Lower leg skin (tissue), 4 donors: ENCODE measurements at regions not wholly inside any gene's neighbourhood (a gene's known extent, or its start where the extent isn't known, plus 50 kb on each side); places are given as distances from the start of the nearest gene placed in this dataset.

Experiments
- DNase-seq, 2 donors: peaks; one replicate each; pipeline ENCODE4 v3.0.0-alpha.2; 2019; ENCODE audit warnings: low spot score in 2 of 2
- H3K4me3 ChIP-seq: fragments of 200-600 bp; sonication (generic); 2 replicates; pipeline ENCODE4 v1.5.1; 2017; ENCODE audit warnings: mild to moderate bottlenecking, low read depth; ENCODE audit not compliant: poor library complexity, severe bottlenecking
- POLR2A ChIP-seq, 2 donors: fragments of 450-650 bp; IDR thresholded peaks; one replicate each; pipeline ENCODE4 v1.6.1; 2016 to 2017; ENCODE audit warnings: antibody characterized with exemption in 2 of 2, mild to moderate bottlenecking in 1 of 2, moderate library complexity in 1 of 2
- whole genome bisulfite sequencing, 2 donors: methylation state at CpG; one replicate each; pipeline ENCODE4 v1.1.5; 2018; 5-methylcytosine and 5-hydroxymethylcytosine counted together
- intact Hi-C: fragments of 100-400 bp; cut with DNase I; formaldehyde crosslinking; loops from one replicate; pipeline ENCODE4 v1.15.0; 2023; ENCODE audit warnings: low total_unique reads
- TF ChIP-seq, protein P1 (sequence below), 3 donors: fragments of 450-650 bp; IDR thresholded peaks; one replicate each; pipeline ENCODE4 v1.5.1; 2016; ENCODE audit warnings: antibody characterized with exemption in 3 of 3, mild to moderate bottlenecking in 3 of 3, moderate library complexity in 2 of 3

DNA sequence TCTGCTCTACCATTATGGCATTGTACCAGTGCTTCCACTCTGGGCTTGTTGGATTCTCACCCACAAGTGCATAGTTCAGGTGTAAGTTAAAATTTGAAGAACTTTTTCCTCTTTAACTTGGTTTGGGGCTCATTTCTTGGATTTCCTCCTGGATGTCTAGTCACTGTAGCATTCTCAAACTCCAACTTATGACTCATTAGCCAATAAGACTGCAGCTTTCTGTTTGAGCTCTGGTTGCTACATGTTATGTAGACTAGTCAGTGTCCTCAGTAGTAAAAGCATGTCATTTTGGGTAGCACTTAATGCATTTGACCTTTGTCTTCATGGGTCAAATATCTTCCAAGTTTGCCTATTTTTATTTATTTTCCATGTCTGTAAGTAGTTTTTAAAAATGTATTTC, 790.8 kb downstream of the BRINP1 start:
- no peak for DNase-seq
- no peak overlapping the region for H3K4me3 ChIP-seq
- TF ChIP-seq, protein P1, sequence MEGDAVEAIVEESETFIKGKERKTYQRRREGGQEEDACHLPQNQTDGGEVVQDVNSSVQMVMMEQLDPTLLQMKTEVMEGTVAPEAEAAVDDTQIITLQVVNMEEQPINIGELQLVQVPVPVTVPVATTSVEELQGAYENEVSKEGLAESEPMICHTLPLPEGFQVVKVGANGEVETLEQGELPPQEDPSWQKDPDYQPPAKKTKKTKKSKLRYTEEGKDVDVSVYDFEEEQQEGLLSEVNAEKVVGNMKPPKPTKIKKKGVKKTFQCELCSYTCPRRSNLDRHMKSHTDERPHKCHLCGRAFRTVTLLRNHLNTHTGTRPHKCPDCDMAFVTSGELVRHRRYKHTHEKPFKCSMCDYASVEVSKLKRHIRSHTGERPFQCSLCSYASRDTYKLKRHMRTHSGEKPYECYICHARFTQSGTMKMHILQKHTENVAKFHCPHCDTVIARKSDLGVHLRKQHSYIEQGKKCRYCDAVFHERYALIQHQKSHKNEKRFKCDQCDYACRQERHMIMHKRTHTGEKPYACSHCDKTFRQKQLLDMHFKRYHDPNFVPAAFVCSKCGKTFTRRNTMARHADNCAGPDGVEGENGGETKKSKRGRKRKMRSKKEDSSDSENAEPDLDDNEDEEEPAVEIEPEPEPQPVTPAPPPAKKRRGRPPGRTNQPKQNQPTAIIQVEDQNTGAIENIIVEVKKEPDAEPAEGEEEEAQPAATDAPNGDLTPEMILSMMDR (IDR thresholded peaks at IDR 0.05) = no peak
- TF ChIP-seq POLR2A (IDR thresholded peaks at IDR 0.05) = no peak
- intact Hi-C loops = no loop called here

DNA sequence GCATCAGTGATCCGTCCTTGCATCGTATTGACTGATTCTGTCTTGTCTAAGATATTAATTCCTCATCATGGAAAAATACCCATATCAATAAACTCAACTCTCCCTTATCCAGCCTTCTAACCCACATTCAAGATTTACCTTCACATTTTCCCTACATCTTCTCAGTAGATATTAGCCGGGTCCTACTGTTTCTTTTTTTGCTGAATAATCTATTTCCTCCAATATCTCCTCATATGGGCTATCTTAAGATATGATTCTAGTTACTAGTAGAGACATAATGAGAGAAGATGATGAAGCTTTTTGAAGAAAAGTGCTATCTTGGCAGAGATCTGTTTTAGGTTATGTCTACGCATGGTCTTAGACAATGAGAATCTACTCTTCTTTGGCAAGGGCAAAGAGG, 785.8 kb downstream of the BRINP1 start:
- WGBS, 2 donors = 71 to 94% methylated on average over 4 of the region's 4 CpGs
- DNase-seq = no peak
- H3K4me3 ChIP-seq = no peak overlapping the region
- TF ChIP-seq, protein P1 (IDR thresholded peaks at IDR 0.05) = no peak
- TF ChIP-seq POLR2A (IDR thresholded peaks at IDR 0.05) = no peak
- intact Hi-C loops = no loop called here

DNA sequence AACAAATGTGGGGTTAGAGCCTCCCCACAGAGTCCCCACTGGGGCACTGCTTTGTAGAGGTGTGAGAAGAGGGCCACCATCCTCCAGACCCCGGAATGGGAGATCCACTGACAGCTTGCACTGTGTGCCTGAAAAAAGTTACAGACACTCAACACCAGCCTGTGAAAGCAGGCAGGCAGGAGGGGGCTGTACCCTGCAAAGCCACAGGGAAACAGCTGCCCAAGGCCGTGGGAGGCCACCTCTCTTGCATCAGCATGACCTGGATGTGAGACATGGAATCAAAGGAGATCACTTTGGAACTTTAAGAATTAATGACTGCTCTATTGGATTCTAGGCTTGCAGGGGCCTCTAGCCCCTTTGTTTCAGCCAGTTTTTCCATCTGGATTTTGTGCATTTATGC, 782.3 kb downstream of the BRINP1 start:
- intact Hi-C loops = no loop called here
- WGBS, 2 donors = 67 to 72% methylated on average over 2 of the region's 2 CpGs
- no peak for DNase-seq
- no peak overlapping the region for H3K4me3 ChIP-seq
- TF ChIP-seq, protein P1 (IDR thresholded peaks at IDR 0.05) = no peak
- TF ChIP-seq POLR2A (IDR thresholded peaks at IDR 0.05) = no peak

DNA sequence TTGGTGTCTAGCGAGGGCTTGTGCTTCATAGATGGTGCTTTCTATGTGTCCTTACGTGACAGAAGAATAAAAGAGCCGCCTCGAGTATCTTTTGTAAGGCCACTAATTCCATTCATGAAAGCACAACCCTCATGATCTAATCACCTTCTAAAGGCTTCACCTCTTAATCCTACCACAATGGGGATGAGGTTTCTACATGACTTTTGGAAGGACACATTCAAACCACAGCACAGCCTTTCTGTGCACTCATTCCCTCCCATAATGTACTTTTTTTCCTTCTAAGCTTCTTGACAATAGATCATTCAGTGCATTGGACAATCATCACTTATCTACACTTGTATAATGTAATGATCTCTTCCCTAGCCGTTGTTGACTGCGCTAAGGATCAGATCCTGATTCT, 774.8 kb downstream of the BRINP1 start:
- TF ChIP-seq, protein P1 (IDR thresholded peaks at IDR 0.05) = no peak
- TF ChIP-seq POLR2A (IDR thresholded peaks at IDR 0.05) = no peak
- no peak overlapping the region for H3K4me3 ChIP-seq
- intact Hi-C loops = no loop called here
- 84 to 87% methylated on average over 6 of the region's 6 CpGs for WGBS, 2 donors
- DNase-seq = no peak

DNA sequence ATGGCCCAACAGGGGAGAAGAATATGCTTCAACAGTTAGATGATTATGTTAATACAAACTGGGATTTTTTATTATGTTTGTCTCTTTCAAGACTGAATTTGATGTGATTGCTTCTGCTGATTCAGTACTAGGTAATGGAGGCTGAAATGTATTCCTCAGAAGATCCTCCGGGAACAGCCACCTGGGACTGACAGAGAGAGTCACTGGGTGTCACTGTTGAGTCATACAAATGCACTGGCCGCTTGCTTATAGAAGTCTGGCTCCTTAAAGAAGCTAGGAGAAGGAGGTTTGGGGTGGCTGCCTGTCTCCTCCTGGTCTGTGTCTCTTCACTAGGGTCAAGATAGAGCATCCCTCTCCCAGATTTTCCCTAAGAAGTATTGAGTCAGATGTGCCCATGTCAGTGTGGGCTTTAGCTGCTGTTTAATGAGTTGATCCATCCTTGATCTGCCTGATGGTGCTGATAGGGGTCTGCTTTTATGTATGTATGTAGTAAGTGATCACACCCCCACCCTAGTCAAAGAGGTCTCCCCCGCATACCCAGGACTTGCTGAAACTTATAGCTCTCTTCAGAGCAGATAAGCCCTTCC, 773.4 kb downstream of the BRINP1 start:
- TF ChIP-seq, protein P1 (IDR thresholded peaks at IDR 0.05) = no peak
- no peak for TF ChIP-seq POLR2A (IDR thresholded peaks at IDR 0.05)
- H3K4me3 ChIP-seq = no peak overlapping the region
- WGBS, 2 donors = 11 to 13% methylated on average over 3 of the region's 3 CpGs
- no peak for DNase-seq
- intact Hi-C loops = no loop called here

DNA sequence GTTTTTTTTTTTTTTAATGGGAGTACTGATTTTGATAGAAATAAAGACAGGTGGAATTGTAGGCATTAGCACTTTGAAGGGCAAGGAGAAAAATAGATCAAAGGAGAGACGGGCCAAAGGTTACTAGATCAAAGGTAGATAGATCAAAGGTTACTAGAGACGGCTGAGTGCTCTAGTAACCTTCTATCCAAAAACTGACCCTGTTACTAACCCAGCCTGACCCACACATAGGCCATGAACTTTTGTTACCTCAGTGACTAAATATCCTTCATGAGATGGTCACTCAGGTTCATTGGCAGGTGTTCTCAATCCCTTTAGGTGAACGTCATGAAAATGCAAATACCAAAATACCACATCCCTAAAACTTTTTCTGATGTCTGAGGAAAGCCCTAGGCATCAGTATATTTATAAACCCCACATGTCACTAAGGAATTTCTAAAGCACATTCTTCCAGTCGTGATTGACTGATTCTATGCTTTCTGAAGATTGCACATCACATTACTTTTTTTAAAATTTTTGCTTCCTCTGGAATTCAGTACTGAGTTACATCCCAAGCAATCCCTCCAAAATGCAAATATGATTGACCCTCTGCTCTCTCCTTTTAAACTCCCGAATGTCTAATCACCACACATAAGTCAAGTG, 772.7 kb downstream of the BRINP1 start:
- intact Hi-C loops = no loop called here
- TF ChIP-seq POLR2A (IDR thresholded peaks at IDR 0.05) = no peak
- TF ChIP-seq, protein P1 (IDR thresholded peaks at IDR 0.05) = no peak
- H3K4me3 ChIP-seq = no peak overlapping the region
- WGBS, 2 donors = 30 to 38% methylated on average over 5 of the region's 5 CpGs
- no peak for DNase-seq
